PC-3 (cell line): ENCODE measurements at regions not wholly inside any gene's neighbourhood (a gene's known extent, or its start where the extent isn't known, plus 50 kb on each side); places are given as distances from the start of the nearest gene placed in this dataset.

Experiments
- ATAC-seq: fragments of 200-7000 bp; cut with Tn5 transposase; 2 replicates; pipeline ENCODE4 v1.9.1; 2020; ENCODE audit warnings: mild to moderate bottlenecking, moderate library complexity
- BruUV-seq: library from RNA; stranded (reverse); fragments of 400-500 nt; replicated peaks from 2 replicates; lab custom pipeline; 2021; lab: Mats Ljungman, UMichigan
- CTCF ChIA-PET: fragments of 300-600 bp; sonication (Branson Sonifier 250); formaldehyde crosslinking; loops from one replicate; lab custom pipeline; 2022; ENCODE audit warnings: antibody characterized with exemption; lab: Charles Lee
- POLR2A ChIA-PET: fragments of 300-600 bp; sonication (Branson Sonifier 250); formaldehyde crosslinking; loops from one replicate; lab custom pipeline; 2022; ENCODE audit warnings: antibody characterized with exemption; ENCODE audit not compliant: unreplicated experiment; lab: Charles Lee
- DNase-seq: peaks from one replicate; pipeline ENCODE4 v3.0.0-alpha.2; 2015
- H2AFZ ChIP-seq: fragments of 300-600 bp; sonication (generic); 2 replicates; pipeline ENCODE4 v1.6.0; 2016; ENCODE audit warnings: antibody characterized with exemption, low read length
- H3F3A ChIP-seq: fragments of 300-600 bp; sonication (generic); one replicate; pipeline ENCODE4 v1.6.0; 2017; ENCODE audit warnings: antibody characterized with exemption, low read length, control low read depth, mild to moderate bottlenecking; ENCODE audit not compliant: unreplicated experiment
- H3K27ac ChIP-seq: fragments of 300-600 bp; sonication (generic); 2 replicates; pipeline ENCODE4 v1.5.1; 2016; ENCODE audit warnings: mild to moderate bottlenecking, low read length
- H3K27me3 ChIP-seq: fragments of 300-600 bp; sonication (generic); 2 replicates; pipeline ENCODE4 v1.6.1; 2016; ENCODE audit warnings: low read length, mixed read lengths
- H3K36me3 ChIP-seq: fragments of 300-600 bp; sonication (generic); 2 replicates; pipeline ENCODE4 v1.6.1; 2016; ENCODE audit warnings: low read depth, mixed run types, low read length, mixed read lengths
- H3K4me1 ChIP-seq: fragments of 300-600 bp; sonication (generic); 2 replicates; pipeline ENCODE4 v1.5.1; 2016; ENCODE audit warnings: low read length; ENCODE audit not compliant: insufficient read depth
- H3K4me2 ChIP-seq: fragments of 300-600 bp; sonication (generic); 2 replicates; pipeline ENCODE4 v1.6.0; 2016; ENCODE audit warnings: low read length
- H3K4me3 ChIP-seq: fragments of 300-600 bp; sonication (generic); 2 replicates; pipeline ENCODE4 v1.5.1; 2016; ENCODE audit warnings: mild to moderate bottlenecking, low read length, mixed read lengths
- H3K79me2 ChIP-seq: fragments of 300-600 bp; sonication (generic); 2 replicates; pipeline ENCODE4 v1.6.1; 2017; ENCODE audit warnings: low read length, mixed read lengths
- H3K9ac ChIP-seq: fragments of 300-600 bp; sonication (generic); 2 replicates; pipeline ENCODE4 v1.6.0; 2016; ENCODE audit warnings: mild to moderate bottlenecking, low read length
- H3K9me2 ChIP-seq: fragments of 300-600 bp; sonication (generic); replicated peaks from 2 replicates; pipeline ENCODE4 v1.6.1; 2016; ENCODE audit warnings: mixed run types, low read length, mixed read lengths
- H3K9me3 ChIP-seq: fragments of 300-600 bp; sonication (generic); 2 replicates; pipeline ENCODE4 v1.6.1; 2016; ENCODE audit warnings: low read length, mixed read lengths
- H4K20me1 ChIP-seq: fragments of 300-600 bp; sonication (generic); 2 replicates; pipeline ENCODE4 v1.6.1; 2016; ENCODE audit warnings: low read length, mixed read lengths
- EZH2 ChIP-seq: fragments of 300-600 bp; sonication (generic); IDR thresholded peaks from one replicate; pipeline ENCODE4 v1.6.1; 2017; ENCODE audit warnings: antibody characterized with exemption, mild to moderate bottlenecking, low read length; ENCODE audit not compliant: unreplicated experiment
- EZH2phosphoT487 ChIP-seq: fragments of 300-600 bp; sonication (generic); IDR thresholded peaks from 2 replicates; pipeline ENCODE4 v1.6.1; 2018; ENCODE audit warnings: mild to moderate bottlenecking, antibody characterized with exemption, low read length, borderline replicate concordance
- intact Hi-C: fragments of 100-400 bp; cut with micrococcal nuclease; formaldehyde crosslinking; loops from 2 replicates; pipeline ENCODE4 v1.9.0; 2023
- TF ChIP-seq, protein P1 (sequence below): fragments of 300-600 bp; sonication (generic); conservative IDR thresholded peaks from 2 replicates; pipeline ENCODE4 v1.5.1; 2017; ENCODE audit warnings: antibody characterized with exemption, low read depth, mild to moderate bottlenecking, low read length

DNA sequence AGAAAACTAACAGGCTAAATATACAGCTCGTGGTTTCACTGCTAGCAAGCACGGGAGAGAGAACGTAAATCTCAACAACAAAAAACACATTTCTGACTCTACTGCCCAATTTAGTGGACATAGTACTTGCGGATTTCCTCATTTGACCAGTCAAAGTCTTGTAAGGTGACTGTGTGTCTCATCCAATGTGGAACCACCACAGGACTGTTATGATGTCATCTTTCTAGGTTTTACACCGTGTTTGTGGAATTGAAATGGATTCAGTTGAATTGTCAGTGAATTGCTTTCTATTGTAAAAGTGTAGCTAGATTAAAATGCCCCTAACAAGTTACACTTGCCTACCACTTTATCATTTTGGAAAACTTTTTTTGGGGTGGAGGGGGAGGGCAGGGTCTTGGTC, 1010.8 kb downstream of the NLGN4Y start:
- no peaks in the 10 kb centered on the region for H3K9me3 ChIP-seq
- no peaks in the 10 kb centered on the region for H3K9me2 ChIP-seq
- H3K4me1 ChIP-seq: no peaks in the 10 kb centered on the region
- H2AFZ ChIP-seq: no peak overlapping the region
- H3K4me2 ChIP-seq: no peak overlapping the region
- CTCF ChIA-PET: no interaction called here
- no TSS peak for BruUV-seq
- POLR2A ChIA-PET: no interaction called here
- H3K9ac ChIP-seq: no peak overlapping the region
- H3K27ac ChIP-seq: no peak overlapping the region
- DNase-seq (no peak), ATAC-seq (no peak)
- H3F3A ChIP-seq: no peaks in the 10 kb centered on the region
- intact Hi-C loops: no loop called here
- no peaks in the 10 kb centered on the region for H4K20me1 ChIP-seq
- no peak overlapping the region for H3K4me3 ChIP-seq
- no peaks in the 10 kb centered on the region for H3K36me3 ChIP-seq
- TF ChIP-seq EZH2phosphoT487: no peak
- TF ChIP-seq EZH2: no peak
- no peaks in the 10 kb centered on the region for H3K27me3 ChIP-seq
- no peaks in the 10 kb centered on the region for H3K79me2 ChIP-seq

DNA sequence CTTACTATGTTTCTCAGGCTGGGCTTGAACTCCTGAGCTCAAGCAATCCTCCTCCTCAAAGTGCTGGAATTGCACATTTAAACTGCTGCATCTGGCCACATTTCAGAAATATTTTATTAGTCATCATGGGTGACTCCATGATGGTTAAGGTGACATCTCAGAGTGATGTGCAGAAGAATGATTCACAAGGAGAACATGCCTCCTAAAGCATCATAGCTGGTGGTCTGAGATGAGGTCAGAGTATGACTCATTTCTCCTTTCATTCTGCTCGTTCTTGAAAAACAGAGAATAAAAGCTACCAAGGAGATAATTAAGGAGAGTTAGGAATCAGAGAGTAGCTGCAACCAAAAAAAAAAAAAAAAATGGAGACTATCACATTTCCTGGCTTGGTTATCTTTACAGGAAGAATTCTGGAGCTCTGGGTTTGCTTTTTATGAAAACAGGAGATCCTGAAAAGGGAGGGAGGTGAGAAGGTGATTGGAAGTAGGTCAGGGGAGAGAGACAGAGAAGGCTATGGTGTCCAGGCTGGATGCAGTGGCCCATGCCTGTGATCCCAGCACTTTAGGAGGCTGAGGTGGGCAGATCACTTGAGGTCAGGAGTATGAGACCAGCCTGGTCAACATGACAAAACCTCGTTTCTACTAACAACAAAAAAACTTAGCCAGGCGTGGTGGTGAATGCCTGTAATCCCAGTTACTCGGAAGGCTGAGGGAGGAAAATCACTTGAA, 1011.6 kb downstream of the NLGN4Y start:
- TF ChIP-seq EZH2phosphoT487 (no peak), EZH2 (no peak)
- TF ChIP-seq, protein P1, sequence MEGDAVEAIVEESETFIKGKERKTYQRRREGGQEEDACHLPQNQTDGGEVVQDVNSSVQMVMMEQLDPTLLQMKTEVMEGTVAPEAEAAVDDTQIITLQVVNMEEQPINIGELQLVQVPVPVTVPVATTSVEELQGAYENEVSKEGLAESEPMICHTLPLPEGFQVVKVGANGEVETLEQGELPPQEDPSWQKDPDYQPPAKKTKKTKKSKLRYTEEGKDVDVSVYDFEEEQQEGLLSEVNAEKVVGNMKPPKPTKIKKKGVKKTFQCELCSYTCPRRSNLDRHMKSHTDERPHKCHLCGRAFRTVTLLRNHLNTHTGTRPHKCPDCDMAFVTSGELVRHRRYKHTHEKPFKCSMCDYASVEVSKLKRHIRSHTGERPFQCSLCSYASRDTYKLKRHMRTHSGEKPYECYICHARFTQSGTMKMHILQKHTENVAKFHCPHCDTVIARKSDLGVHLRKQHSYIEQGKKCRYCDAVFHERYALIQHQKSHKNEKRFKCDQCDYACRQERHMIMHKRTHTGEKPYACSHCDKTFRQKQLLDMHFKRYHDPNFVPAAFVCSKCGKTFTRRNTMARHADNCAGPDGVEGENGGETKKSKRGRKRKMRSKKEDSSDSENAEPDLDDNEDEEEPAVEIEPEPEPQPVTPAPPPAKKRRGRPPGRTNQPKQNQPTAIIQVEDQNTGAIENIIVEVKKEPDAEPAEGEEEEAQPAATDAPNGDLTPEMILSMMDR: no peak
- Histone ChIP-seq H3K9me2 (no peaks in the 10 kb centered on the region), H2AFZ (no peak overlapping the region), H3K4me1 (no peaks in the 10 kb centered on the region), H3K4me2 (no peak overlapping the region), H3K27ac (no peak overlapping the region), H3K9me3 (no peaks in the 10 kb centered on the region), H3K36me3 (no peaks in the 10 kb centered on the region), H3K9ac (no peak overlapping the region), H3K27me3 (no peaks in the 10 kb centered on the region), H4K20me1 (no peaks in the 10 kb centered on the region), H3K4me3 (no peak overlapping the region), H3K79me2 (no peaks in the 10 kb centered on the region), H3F3A (no peaks in the 10 kb centered on the region)
- ATAC-seq (no peak), DNase-seq (no peak)
- CTCF ChIA-PET: no interaction called here
- intact Hi-C loops: no loop called here
- no TSS peak for BruUV-seq
- POLR2A ChIA-PET: no interaction called here

- DNase-seq: no peak
- Histone ChIP-seq H4K20me1 (no peaks in the 10 kb centered on the region), H3K27ac (no peak overlapping the region), H3K27me3 (no peaks in the 10 kb centered on the region), H3K9me3 (no peaks in the 10 kb centered on the region), H3K4me1 (no peaks in the 10 kb centered on the region), H3F3A (no peaks in the 10 kb centered on the region), H3K4me2 (no peak overlapping the region), H2AFZ (no peak overlapping the region), H3K9me2 (no peaks in the 10 kb centered on the region), H3K9ac (no peak overlapping the region), H3K4me3 (no peak overlapping the region), H3K79me2 (no peaks in the 10 kb centered on the region), H3K36me3 (no peaks in the 10 kb centered on the region)
- no TSS peak for BruUV-seq
- ATAC-seq: no peak
- ChIA-PET CTCF (no interaction called here), POLR2A (no interaction called here)
- TF ChIP-seq, protein P1: no peak
- TF ChIP-seq EZH2phosphoT487 (no peak), EZH2 (no peak)
- intact Hi-C loops: no loop called here
Measured at GRCh38 chrY:15540516-15540915, 1016.2 kb downstream of the NLGN4Y start.
